ENCODE measurements at regions not wholly inside any gene's neighbourhood (a gene's known extent, or its start where the extent isn't known, plus 50 kb on each side); places are given as distances from the start of the nearest gene placed in this dataset.
"Not testable (repeated sequence)": the region's sequence is repeated elsewhere in the genome, so short reads cannot be mapped to it uniquely, and the experiment has no call there.

GRCh38 chr1:37161171-37161570, 126.9 kb upstream of the GRIK3 start:
- no peak for DNase-seq (ENCODE audit: low read depth)

- no peak for DNase-seq (ENCODE audit: low read depth)
Observed at GRCh38 chr1:37162059-37162458, 127.7 kb upstream of the GRIK3 start.

- no peak for DNase-seq (ENCODE audit: low read depth)
Observed at GRCh38 chr1:37166005-37166404, 131.7 kb upstream of the GRIK3 start.

GRCh38 chr1:37167479-37167878, 133.2 kb upstream of the GRIK3 start:
- DNase-seq (ENCODE audit: low read depth) = peak; percentile 7

- no peak for DNase-seq (ENCODE audit: low read depth)
Observed at GRCh38 chr1:37169241-37169640, 134.9 kb upstream of the GRIK3 start.

- no peak for DNase-seq (ENCODE audit: low read depth)
Observed at GRCh38 chr1:37169743-37170275, 135.5 kb upstream of the GRIK3 start.

GRCh38 chr1:37171691-37172090, 137.4 kb upstream of the GRIK3 start:
- no peak for DNase-seq (ENCODE audit: low read depth)

GRCh38 chr1:37174341-37174740, 140.0 kb upstream of the GRIK3 start:
- DNase-seq (ENCODE audit: low read depth) = no peak

- DNase-seq (ENCODE audit: low read depth) = peak; percentile 17
Observed at GRCh38 chr1:37174876-37175275, 140.6 kb upstream of the GRIK3 start.

GRCh38 chr1:37175666-37176215, 141.4 kb upstream of the GRIK3 start:
- DNase-seq (ENCODE audit: low read depth) = no peak

GRCh38 chr1:37176269-37176668, 142.0 kb upstream of the GRIK3 start:
- DNase-seq (ENCODE audit: low read depth) = no peak

GRCh38 chr1:37177230-37177864, 143.0 kb upstream of the GRIK3 start:
- DNase-seq (ENCODE audit: low read depth) = peak; percentile 35

- DNase-seq (ENCODE audit: low read depth) = no peak
Observed at GRCh38 chr1:37181425-37181824, 147.1 kb upstream of the GRIK3 start.

- no peak for DNase-seq (ENCODE audit: low read depth)
Observed at GRCh38 chr1:37184789-37185188, 150.5 kb upstream of the GRIK3 start.

- no peak for DNase-seq (ENCODE audit: low read depth)
Observed at GRCh38 chr1:37186246-37186756, 152.0 kb upstream of the GRIK3 start.

GRCh38 chr1:37189111-37189510, 154.8 kb upstream of the GRIK3 start:
- no peak for DNase-seq (ENCODE audit: low read depth)

GRCh38 chr1:37197411-37197810, 163.1 kb upstream of the GRIK3 start:
- DNase-seq (ENCODE audit: low read depth) = no peak

GRCh38 chr1:37214305-37214704, 180.0 kb upstream of the GRIK3 start:
- DNase-seq (ENCODE audit: low read depth) = not testable (repeated sequence)

GRCh38 chr1:37233606-37234005, 199.3 kb upstream of the GRIK3 start:
- peak; percentile 11 for DNase-seq (ENCODE audit: low read depth)

GRCh38 chr1:37234941-37235418, 200.7 kb upstream of the GRIK3 start:
- DNase-seq (ENCODE audit: low read depth) = no peak

- no peak for DNase-seq (ENCODE audit: low read depth)
Observed at GRCh38 chr1:37237948-37238347, 203.6 kb upstream of the GRIK3 start.

- DNase-seq (ENCODE audit: low read depth) = peak; percentile 15
Observed at GRCh38 chr1:37238364-37239224, 204.3 kb upstream of the GRIK3 start.

Measured in M059J (cell line).